Kidney (tissue), 13 donors: ENCODE measurements at regions not wholly inside any gene's neighbourhood (a gene's known extent, or its start where the extent isn't known, plus 50 kb on each side); places are given as distances from the start of the nearest gene placed in this dataset.

Experiments
- DNase-seq, 5 donors: peaks; one replicate each; pipeline ENCODE4 v3.0.0-alpha.2; 2013 to 2020
- FAIRE-seq: peaks from 2 replicates; lab custom pipeline; 2012; peaks lifted over from hg19 to GRCh38; lab: Jason Lieb, UNC
- H3K27ac ChIP-seq, 2 donors: one replicate each; pipeline ENCODE4 v1.7.0; 2013; ENCODE audit warnings: low read depth in 2 of 2, low read length in 2 of 2, inconsistent platforms in 1 of 2
- H3K27me3 ChIP-seq: one replicate; pipeline ENCODE4 v1.7.1; 2013; ENCODE audit warnings: low read length, inconsistent platforms; ENCODE audit not compliant: control insufficient read depth, insufficient read depth
- H3K36me3 ChIP-seq, 3 donors: one replicate each; pipeline versions ENCODE4 v1.7.0 to v1.7.1; 2013; ENCODE audit warnings: low read length in 3 of 3, control low read depth in 1 of 3, inconsistent platforms in 1 of 3; ENCODE audit not compliant: insufficient read depth in 3 of 3, control insufficient read depth in 2 of 3
- H3K4me1 ChIP-seq, 3 donors: one replicate each; pipeline versions ENCODE4 v1.7.0 to v1.7.1; 2013; ENCODE audit warnings: low read length in 3 of 3, inconsistent platforms in 1 of 3, low read depth in 1 of 3; ENCODE audit not compliant: control insufficient read depth in 2 of 3, insufficient read depth in 2 of 3
- H3K4me3 ChIP-seq, 3 donors: one replicate each; pipeline versions ENCODE4 v1.7.0 to v1.8.1; 2013; ENCODE audit warnings: low read length in 3 of 3, control low read depth in 1 of 3, inconsistent platforms in 1 of 3
- H3K9ac ChIP-seq, 3 donors: one replicate each; pipeline versions ENCODE4 v1.7.0 to v1.7.1; 2013; ENCODE audit warnings: low read length in 3 of 3, control low read depth in 1 of 3, inconsistent platforms in 1 of 3
- H3K9me3 ChIP-seq, 3 donors: one replicate each; pipeline versions ENCODE4 v1.7.0 to v1.7.1; 2013; ENCODE audit warnings: low read length in 3 of 3, control low read depth in 1 of 3, inconsistent platforms in 1 of 3; ENCODE audit not compliant: control insufficient read depth in 2 of 3, insufficient read depth in 1 of 3
- intact Hi-C: fragments of 100-400 bp; cut with DNase I; formaldehyde crosslinking; loops from one replicate; pipeline ENCODE4 v1.11.1; 2022
- TF ChIP-seq, protein P1 (sequence below): IDR thresholded peaks from 3 replicates; pipeline ENCODE4 v1.5.1; 2012; ENCODE audit warnings: mild to moderate bottlenecking, moderate library complexity, borderline replicate concordance; ENCODE audit not compliant: insufficient read depth; ENCODE audit errors: extremely low read depth
- donor health status: control.
- donor health status: control.
- donor health status: control.
- donor health status: control.
- donor health status: control.
- donor health status: DM: yes; HTN: yes; CAD: no.
- donor health status: Normal renal cell carcinoma (clear cell type).

DNA sequence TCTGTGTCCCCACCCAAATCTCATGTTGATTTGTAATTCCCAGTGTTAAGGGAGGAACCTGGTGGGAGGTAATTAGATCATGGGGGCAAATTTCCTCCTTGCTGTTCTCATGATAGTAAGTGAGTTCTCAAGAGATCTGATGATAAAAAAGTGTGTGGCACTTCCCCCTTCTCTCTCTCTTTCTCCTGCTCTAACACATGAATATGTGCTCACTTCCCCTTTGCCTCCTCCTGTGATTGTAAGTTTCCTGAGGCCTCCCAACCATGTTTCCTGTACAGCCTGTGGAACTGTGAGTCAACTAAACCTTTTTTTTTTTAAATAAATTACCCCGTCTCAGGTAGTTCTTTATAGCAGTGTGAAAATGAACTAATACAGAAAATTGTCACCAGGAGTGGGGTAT, 380.0 kb downstream of the MEIS1 start:
- intact Hi-C loops = no loop called here
- Histone ChIP-seq H3K27ac (no peak overlapping the region), H3K4me1 (no peaks in the 10 kb centered on the region), H3K9ac (no peak overlapping the region), H3K36me3 (no peaks in the 10 kb centered on the region), H3K27me3 (no peaks in the 10 kb centered on the region), H3K4me3 (no peak overlapping the region), H3K9me3 (no peaks in the 10 kb centered on the region)
- DNase-seq (no peak), FAIRE-seq (no peak)
- TF ChIP-seq, protein P1, sequence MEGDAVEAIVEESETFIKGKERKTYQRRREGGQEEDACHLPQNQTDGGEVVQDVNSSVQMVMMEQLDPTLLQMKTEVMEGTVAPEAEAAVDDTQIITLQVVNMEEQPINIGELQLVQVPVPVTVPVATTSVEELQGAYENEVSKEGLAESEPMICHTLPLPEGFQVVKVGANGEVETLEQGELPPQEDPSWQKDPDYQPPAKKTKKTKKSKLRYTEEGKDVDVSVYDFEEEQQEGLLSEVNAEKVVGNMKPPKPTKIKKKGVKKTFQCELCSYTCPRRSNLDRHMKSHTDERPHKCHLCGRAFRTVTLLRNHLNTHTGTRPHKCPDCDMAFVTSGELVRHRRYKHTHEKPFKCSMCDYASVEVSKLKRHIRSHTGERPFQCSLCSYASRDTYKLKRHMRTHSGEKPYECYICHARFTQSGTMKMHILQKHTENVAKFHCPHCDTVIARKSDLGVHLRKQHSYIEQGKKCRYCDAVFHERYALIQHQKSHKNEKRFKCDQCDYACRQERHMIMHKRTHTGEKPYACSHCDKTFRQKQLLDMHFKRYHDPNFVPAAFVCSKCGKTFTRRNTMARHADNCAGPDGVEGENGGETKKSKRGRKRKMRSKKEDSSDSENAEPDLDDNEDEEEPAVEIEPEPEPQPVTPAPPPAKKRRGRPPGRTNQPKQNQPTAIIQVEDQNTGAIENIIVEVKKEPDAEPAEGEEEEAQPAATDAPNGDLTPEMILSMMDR = no peak

DNA sequence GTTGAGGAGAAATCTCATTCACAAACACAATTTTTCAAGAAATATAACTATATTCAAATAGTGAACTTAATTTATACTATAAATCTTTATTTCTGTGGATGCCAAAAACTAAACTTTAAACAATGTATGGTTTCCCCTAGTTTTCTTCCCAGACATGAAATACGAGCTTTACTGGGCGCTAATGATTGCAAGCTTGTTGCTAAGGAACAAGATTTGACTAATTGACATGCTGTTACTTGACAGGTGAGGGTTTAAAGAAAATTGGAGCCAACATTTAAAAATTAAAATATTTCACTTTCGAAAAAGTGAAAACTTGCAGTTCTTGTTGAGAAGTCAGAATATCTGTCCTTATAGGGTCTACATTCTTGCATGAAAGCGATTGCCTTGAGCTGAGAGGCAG, 381.0 kb downstream of the MEIS1 start:
- Histone ChIP-seq H3K4me3 (no peak overlapping the region), H3K9ac (no peak overlapping the region), H3K27me3 (no peaks in the 10 kb centered on the region), H3K9me3 (no peaks in the 10 kb centered on the region), H3K4me1 (no peaks in the 10 kb centered on the region), H3K27ac (no peak overlapping the region), H3K36me3 (no peaks in the 10 kb centered on the region)
- DNase-seq (no peak), FAIRE-seq (no peak)
- TF ChIP-seq, protein P1 = no peak
- intact Hi-C loops = no loop called here

DNA sequence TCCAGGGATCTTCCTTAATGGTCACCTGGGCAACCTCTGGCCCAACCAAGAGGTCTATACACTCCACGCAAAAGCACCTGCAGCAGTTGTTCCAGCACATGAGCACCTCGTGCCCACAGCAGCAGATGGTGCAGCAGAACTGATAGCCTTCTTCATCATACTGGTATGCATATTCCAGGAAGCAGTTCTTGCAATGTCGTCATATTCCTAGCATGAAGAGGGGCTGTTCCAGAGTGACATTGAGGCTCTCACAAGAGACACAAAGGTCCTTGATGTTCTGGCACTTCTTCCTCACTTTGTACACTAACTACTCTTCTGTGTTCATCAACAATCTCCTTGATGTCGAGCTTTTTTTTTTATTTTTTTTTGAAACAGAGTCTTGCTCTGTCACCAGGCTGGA, 386.2 kb downstream of the MEIS1 start:
- FAIRE-seq = no peak
- Histone ChIP-seq H3K4me1 (no peaks in the 10 kb centered on the region), H3K27ac (no peak overlapping the region), H3K9ac (no peak overlapping the region), H3K9me3 (no peaks in the 10 kb centered on the region), H3K4me3 (no peak overlapping the region), H3K27me3 (no peaks in the 10 kb centered on the region), H3K36me3 (no peaks in the 10 kb centered on the region)
- DNase-seq = no peak
- TF ChIP-seq, protein P1 = no peak
- intact Hi-C loops = no loop called here

DNA sequence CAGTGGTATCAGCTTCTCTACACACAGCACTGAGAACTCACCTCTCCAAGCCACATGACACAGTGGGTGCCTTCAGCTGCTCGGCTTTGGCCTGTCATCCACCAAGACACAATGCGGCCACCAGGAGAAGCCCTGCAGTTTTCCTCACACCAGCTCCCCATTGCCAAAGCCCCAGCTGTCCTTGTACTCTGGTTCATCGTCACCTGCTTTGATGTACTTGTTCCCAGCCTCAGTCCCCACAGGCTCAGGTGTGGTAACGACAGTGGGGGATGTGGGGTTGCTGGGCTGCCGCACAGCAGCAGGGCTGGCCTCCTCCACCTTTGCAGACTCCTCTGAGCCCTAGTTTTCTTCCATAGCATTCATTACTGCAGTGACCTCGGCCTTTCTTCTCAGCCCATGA, 387.3 kb downstream of the MEIS1 start:
- FAIRE-seq (no peak), DNase-seq (no peak)
- Histone ChIP-seq H3K27me3 (no peaks in the 10 kb centered on the region), H3K9ac (no peak overlapping the region), H3K4me3 (no peak overlapping the region), H3K4me1 (no peaks in the 10 kb centered on the region), H3K27ac (no peak overlapping the region), H3K36me3 (no peaks in the 10 kb centered on the region), H3K9me3 (no peaks in the 10 kb centered on the region)
- TF ChIP-seq, protein P1 = no peak
- intact Hi-C loops = no loop called here
